HK-2 (cell line): ENCODE measurements at regions not wholly inside any gene's neighbourhood (a gene's known extent, or its start where the extent isn't known, plus 50 kb on each side); places are given as distances from the start of the nearest gene placed in this dataset.
"Not testable (repeated sequence)": the region's sequence is repeated elsewhere in the genome, so short reads cannot be mapped to it uniquely, and the experiment has no call there.

ENCODE experiments used
- DNase-seq: peaks from one replicate; pipeline ENCODE4 v3.0.0-alpha.2; 2018; ENCODE audit not compliant: unreplicated experiment

GRCh38 chr9:75540185-75540584 is 350.3 kb upstream of the PCSK5 start:
- no peak for DNase-seq

DNA sequence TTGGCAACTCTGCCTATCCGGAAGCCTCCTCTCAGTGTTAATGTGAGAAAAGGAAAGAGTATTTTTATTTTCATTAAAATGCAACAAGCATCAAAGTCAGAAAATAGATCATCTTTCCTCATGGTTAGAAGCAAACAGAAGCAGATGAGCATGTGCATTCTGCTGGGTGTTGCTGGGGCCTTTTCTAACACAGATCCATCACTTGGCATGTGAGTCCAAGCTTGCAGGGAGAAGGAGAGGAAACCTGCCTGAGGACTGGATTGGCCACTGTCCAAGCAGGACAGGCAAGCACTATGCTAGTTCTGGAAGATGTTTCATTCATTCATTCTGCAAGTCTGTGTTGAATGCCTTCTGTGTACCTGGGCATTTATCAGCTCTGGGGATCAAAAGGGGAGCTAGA is 348.7 kb upstream of the PCSK5 start:
- DNase-seq: no peak

- no peak for DNase-seq
Observed at GRCh38 chr9:75544815-75545214, 345.7 kb upstream of the PCSK5 start.

DNA sequence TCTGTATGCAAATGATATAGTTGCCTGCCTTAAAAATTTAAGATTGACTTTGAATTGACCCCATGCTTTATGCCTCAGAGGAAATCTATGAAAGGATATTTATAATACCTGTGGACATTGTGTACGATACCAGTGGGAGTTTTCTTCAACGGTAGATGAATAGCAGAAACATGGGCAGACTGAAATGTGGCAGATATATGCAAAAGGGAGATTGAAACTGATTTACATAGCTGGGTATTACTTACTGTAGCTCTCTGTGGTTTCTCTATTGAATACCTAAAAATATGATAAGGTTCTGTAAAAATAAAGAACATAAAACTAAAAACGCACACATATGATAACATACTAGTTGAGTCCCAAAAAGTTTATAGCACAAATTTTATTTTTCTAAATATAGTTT is 345.2 kb upstream of the PCSK5 start:
- DNase-seq: no peak

- DNase-seq: no peak
Observed at GRCh38 chr9:75548871-75549270, 341.6 kb upstream of the PCSK5 start.

DNA sequence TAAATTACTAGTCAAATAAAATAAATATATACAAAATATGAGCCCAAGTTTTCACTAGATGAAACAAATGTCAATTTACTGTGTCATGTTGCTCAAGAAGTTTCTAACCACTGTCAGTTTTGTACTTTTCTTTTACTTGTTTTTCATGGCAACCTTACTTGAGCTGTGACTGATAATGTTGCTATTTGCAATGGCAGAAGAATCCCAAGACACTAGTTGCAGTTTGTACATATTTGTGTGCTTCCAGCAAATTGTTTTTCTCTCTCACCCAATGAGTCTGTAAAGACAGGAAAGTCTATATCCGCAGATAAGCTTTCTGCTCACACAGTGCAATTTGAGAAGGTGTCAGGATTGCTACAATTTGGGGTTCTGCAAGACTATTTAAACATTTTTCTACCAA is 338.6 kb upstream of the PCSK5 start:
- no peak for DNase-seq

DNA sequence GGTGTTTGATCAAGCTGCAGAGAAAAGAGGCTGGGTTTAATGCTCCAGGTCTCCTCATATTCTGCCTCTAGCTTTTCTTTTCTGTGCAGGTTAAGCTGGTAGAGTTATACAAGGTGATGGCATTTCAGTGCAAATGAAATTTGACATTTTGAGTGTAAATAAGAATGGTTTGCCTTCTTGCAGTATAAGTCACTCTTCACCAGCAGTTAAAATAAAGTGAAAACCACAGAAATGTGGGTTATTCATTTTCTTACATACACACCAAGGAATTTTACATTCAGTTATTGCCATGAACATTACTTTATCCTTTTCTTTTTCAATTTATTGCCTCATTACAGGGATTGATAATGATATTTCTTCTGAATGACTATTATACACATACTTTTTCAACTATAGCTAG is 337.5 kb upstream of the PCSK5 start:
- no peak for DNase-seq

DNA sequence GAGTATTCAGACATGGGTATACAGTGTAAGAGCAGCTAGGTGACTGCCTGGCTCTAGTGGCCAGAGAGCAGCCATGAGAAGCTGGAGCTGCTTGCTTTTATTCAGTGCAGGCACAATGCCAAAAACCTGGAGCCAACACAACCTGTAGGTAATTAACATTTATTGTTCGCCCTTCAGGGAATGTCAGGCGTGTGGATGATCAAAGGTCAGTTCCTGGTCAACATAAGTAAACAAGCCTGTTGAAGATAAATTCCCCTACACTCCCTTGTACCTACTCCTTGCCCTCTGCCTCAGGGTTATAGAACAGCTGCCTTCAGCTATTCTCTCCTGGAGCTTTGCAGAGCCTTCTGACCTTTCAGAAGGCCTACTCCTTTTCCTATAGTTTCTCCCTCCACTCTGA is 323.7 kb upstream of the PCSK5 start:
- not testable (repeated sequence) for DNase-seq

- DNase-seq: no peak
Observed at GRCh38 chr9:75570538-75570937, 319.9 kb upstream of the PCSK5 start.

DNA sequence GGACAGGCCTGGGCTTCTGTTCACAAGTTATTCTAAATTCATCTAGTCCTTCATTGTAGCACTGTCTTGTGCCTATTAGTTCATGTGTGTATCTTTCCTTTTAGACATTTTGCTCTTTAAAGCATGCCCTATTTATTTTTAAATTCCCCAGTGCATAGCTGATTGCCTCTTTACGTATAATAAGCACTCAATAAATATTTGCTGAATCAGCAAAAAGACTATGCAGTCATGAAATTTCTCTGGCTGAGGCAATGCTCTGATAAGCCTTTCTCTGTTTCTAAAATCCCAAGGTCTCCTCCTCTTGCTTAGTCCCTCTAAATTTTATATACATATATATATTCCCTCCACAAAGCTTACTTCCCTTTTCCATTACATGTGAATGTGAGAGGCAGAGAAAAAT is 315.9 kb upstream of the PCSK5 start:
- no peak for DNase-seq

- DNase-seq: no peak
Observed at GRCh38 chr9:75582870-75583269, 307.6 kb upstream of the PCSK5 start.

GRCh38 chr9:75588808-75589207 is 301.7 kb upstream of the PCSK5 start:
- no peak for DNase-seq

- no peak for DNase-seq
Observed at GRCh38 chr9:75589497-75589896, 301.0 kb upstream of the PCSK5 start.

- DNase-seq: no peak
Observed at GRCh38 chr9:75591972-75592371, 298.5 kb upstream of the PCSK5 start.

GRCh38 chr9:75592586-75592985 is 297.9 kb upstream of the PCSK5 start:
- DNase-seq: no peak

- DNase-seq: no peak
Observed at GRCh38 chr9:75593920-75594319, 296.6 kb upstream of the PCSK5 start.

- DNase-seq: no peak
Observed at GRCh38 chr9:75599126-75599525, 291.3 kb upstream of the PCSK5 start.

DNA sequence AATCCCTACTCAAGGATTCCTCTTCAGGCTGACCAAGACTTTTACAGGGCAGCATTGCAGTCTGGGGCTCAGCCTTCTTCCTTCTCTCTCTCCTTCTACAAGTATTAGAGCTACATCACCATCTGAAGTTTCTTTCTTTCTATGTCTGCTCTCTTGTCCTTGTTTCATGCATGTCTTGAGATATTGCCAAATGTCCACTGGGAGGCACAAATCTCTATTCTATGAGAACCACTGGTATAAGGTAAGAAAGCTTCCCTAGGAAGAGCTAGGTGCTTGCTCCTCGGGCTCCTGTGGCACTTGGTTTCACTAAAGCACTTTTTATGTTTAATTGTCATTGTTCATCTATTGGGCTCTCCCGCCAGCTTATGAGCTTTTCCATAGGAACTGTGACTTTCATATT is 289.2 kb upstream of the PCSK5 start:
- DNase-seq: no peak

GRCh38 chr9:75602060-75602459 is 288.4 kb upstream of the PCSK5 start:
- DNase-seq: no peak

DNA sequence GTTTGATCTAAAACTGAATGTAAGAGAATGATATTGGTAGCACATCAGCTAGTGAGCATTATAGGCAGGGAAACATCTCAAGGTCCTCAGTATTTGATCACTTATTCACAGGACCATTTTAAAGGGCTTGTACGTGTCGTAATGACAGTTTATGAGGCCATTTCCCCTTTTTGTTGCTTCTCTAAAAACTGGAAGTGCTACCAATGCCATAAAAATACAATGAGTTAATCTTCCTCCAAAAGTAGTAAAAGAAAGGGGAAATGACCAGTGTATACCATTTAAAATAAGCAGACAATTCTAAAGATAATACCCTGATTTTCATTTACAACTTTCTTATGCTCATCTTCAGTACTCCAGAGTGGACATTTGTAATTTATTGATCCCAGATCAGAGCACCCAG is 285.8 kb upstream of the PCSK5 start:
- DNase-seq: no peak

DNA sequence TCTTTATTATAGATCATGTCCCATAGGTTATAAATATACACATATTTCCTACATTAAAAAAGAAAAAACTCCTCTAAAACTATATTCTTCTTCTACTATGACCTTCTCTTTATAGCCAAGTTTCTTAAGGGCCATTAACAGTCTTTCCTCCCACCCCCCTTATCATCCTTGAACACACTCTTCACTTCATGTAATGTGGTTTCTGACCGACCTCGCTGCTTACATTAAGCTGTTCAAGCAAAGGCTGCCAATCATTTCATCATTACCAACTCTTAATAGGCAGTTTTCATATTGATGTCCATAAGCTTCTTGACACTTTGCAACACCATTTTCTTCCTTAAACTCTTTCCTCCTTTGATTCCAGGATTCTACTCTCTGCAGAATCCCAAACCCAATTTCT is 283.0 kb upstream of the PCSK5 start:
- no peak for DNase-seq

DNA sequence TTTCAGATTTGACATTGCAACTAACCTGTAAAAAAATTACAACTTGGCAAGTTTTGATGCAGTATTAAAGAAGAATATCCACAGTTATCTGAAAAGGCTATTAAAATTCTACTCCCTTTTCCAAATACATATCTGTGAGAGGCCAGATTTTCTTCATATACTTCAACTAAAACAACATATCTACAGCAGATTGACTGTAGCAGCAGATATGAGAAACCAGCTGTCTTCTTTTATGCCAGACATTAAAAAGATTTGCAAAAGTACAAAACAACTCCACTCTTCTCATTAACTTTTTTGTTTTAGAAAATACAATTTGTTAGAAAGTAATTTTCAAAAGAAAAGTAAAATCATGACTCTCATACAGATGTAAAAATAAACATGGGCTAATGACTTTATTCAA is 281.1 kb upstream of the PCSK5 start:
- no peak for DNase-seq

DNA sequence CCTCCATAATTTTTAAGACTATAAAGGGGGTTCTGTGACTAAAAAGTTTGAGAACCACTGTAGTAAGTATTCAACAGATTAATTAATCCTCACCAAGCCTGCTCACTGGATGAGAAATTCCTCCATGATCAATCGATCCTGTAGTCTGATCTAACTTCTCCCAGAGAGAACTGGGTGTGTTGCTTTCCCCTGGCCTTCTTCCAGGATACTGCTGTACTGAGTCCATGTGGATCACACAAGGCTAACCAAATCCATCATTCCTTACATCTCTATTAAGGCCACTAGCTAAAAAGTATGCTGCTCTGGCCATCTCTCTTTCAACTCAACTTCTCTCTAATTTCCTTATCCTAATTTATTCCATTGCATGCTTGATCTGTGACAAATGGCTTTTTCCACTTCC is 280.2 kb upstream of the PCSK5 start:
- no peak for DNase-seq

DNA sequence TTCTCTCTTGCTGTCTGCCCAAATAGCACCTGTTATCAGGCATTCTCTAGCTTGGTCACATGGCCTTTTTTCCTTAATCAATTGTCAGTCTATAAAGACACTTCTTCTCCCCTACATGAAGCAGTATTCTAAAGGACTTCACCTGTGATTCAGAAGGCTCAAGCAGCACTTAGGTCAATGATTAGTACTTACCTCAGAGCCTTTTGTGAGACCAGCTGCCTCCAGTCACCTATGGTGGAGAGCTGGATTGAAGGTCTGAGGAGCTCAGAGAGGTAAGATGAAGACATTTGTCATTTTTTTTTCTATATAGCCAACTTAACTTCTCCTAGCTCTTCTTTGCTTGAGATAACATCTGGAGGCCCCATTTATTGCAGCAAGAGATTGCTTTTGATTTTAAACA is 278.3 kb upstream of the PCSK5 start:
- no peak for DNase-seq

GRCh38 chr9:75612754-75613153 is 277.7 kb upstream of the PCSK5 start:
- no peak for DNase-seq
